Left renal cortex interstitium (tissue), 4 donors: ENCODE measurements at regions not wholly inside any gene's neighbourhood (a gene's known extent, or its start where the extent isn't known, plus 50 kb on each side); places are given as distances from the start of the nearest gene placed in this dataset.
A peak's percentile ranks its signal among the peaks of the same experiment; 100 is the strongest.

ENCODE experiments used
- DNase-seq, 4 donors: peaks; one replicate each; pipeline ENCODE4 v3.0.0-alpha.2; 2013; ENCODE audit warnings: low read depth in 4 of 4, low spot score in 2 of 4, missing footprints in 1 of 4

DNA sequence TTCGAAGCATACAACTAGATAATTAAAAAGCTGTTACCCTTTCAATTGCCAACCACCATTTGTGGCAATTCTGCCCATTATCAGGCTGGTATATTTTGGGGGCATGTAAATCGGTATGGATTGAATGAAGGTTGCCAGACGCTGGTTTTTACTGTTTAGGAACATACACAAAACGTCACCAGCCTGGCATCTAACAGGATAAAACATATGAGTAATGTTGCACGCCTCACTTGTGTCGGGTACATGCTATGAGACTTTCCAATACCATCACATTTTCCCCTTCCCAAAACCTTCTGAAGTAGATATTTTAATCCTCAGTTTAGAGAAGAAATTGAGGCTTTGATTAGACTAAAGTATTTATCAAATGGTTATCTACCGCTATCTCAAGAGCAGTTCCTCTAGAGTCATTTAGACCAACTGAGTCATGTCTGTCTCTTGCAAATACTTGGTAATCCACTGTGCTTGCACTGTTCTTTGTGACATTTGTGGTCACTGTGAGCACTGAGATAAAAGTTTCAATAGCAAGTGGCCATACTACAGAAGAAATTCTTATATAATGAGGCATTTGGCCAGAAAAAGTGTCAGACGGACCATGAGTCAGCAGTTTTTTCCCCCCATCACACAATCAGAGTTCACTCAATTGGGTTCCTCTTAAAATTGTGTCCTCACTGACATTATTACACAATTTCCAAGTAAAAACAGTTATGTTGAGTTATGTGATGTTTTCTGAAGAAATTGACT, 498.7 kb downstream of the NXPH1 start:
- no peak for DNase-seq

DNA sequence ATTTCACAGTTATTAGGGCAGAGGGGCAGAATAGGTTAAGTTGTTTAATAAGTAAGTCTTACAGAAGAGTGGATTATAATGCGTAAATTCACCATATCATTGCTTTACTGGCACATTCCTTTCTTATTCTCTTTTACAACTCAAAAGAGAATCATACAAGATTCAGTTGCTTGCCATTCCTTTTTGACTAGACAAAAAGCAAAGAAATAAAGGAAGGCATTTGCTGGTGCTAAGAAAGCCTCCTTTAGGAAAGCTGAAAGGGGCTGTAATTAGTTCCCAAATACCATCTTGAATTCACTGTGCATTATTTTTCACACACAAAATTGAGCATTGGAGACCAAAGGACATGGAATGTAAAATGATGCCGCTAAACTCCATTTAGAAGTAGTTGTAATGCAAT, 499.3 kb downstream of the NXPH1 start:
- no peak for DNase-seq

DNA sequence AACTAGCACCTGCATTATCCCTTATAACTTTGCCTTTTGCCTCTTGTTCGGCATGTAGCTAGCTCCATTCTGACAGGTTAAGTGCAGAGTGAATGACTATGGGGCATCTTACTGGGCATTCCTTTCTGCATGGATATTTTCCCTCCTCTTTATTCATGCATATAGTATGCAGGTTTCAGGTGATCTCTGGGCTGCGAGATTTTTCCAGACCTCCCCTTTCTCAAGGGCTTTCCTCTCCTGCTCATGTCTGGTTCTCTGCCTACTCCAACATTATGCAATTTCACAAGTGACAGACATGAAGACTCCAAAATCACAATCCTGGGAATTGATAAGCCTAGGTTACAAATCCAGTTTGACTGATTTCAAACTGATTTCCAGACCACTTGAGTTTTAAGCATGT, 503.8 kb downstream of the NXPH1 start:
- DNase-seq = no peak

DNA sequence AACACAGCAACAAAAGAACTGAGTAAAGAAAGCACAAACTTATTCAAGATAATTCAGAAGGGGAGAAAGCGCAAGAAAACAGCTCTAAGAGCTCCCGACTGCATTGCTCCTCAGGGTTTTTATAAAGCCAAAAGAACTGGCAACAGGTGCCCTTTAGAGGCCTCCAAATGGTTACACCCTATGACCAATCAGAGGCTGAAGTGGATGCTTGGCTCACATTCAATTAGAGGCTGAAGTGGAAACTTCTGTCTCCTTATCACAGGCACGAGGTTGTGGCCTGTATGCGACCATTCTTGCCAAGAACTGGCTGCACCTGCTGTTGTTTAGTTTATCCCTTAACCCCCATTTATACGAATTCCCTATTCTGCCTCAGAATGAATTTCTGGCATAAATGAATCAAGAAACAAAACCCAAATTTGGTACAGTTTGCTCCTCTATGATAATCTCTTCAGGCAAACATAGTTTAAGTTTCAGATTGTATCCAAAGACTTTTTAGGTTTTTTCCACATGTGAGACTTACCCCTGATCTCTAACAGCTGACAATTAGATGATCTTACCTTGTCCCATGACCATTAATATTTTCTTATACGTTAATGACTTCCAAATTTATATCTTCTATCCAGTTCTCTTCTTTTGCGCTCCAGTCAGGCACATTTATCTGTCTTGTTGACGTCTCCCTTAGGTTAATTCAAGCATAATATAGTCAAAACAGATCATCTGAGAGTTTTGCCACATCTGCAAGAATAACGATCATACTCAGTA, 504.8 kb downstream of the NXPH1 start:
- no peak for DNase-seq

- DNase-seq = no peak
Measured at GRCh38 chr7:8939446-8939845, 506.0 kb downstream of the NXPH1 start.

DNA sequence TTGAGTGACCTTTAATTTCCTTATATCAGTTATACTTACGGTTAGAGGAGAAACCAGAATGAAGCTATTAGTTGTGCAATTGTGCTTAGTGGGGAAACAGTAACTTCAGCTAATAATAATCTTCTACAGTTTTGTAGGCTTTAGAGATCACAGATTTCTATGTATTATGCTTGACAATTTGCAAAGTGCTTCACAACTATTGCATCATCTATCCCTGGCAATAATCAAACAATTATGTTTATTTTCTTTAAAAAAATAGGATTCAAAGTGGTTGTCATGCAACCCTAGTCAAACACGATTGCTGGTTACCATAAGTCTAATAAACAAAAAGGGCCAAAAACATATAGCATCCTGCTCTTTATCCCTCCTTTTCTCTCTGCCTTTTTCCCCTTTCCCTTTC, 530.3 kb downstream of the NXPH1 start:
- DNase-seq = no peak

DNA sequence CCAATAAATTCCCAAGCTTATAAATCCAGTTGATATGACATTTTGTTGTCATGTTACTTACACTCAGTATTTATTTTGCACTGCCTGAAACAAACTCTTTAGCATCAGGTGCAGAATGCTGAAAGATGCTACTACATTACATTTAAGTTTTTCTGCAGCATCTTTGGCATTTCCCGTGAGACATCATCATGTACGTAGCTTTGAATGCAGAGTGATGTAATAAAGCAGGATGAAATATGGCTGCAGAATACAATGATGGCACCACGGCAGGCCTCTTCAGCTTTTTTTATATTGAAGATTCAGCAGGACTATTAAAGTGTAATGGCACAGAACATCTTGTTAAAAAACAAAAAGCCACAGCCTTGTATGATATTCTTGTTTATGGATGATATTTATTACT, 531.8 kb downstream of the NXPH1 start:
- DNase-seq = no peak

- no peak for DNase-seq
Measured at GRCh38 chr7:8973601-8974000, 540.2 kb downstream of the NXPH1 start.

- DNase-seq = no peak
Measured at GRCh38 chr7:8975681-8976080, 542.3 kb downstream of the NXPH1 start.

- DNase-seq = no peak
Measured at GRCh38 chr7:8982338-8982992, 549.1 kb downstream of the NXPH1 start.

DNA sequence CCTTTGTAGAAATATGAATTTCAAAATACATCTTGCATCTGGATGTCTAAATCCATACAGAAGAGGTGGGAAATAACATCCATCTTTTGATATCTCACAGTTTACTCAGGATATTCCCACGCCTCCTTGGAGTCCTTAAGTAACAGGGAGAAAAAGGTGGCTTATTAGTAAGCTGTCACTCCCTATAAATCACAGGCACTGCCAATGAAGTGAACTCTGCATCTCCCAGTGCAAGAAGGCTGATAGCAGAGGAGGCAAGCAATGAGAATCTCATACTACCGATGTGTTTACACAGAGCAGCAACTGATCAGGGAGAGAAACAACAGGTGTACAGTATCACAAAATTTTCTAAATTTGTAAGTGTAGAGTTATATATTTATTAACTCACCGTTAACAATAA, 551.8 kb downstream of the NXPH1 start:
- DNase-seq = no peak

DNA sequence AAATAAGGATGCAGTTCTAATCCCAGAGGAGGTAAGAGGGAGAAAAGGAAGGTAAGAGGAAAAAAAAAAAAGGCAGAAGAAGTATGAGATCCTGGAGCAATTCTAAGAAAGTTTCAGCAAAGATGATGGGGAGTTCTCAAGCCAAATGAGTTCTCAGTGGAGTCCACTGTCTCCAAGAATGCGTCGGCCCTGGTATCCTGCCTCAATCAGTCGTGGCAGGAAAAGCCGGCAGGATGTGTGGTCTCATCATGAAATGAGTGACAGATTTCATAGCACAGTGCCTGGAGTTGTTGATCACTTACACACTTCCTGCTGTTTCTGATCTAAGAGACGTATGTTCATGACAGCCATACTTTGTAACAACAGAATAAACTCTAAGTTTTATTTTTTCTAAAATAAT, 554.9 kb downstream of the NXPH1 start:
- no peak for DNase-seq

- no peak for DNase-seq
Measured at GRCh38 chr7:8991159-8991558, 557.8 kb downstream of the NXPH1 start.

- DNase-seq = no peak
Measured at GRCh38 chr7:8998762-8999161, 565.4 kb downstream of the NXPH1 start.

DNA sequence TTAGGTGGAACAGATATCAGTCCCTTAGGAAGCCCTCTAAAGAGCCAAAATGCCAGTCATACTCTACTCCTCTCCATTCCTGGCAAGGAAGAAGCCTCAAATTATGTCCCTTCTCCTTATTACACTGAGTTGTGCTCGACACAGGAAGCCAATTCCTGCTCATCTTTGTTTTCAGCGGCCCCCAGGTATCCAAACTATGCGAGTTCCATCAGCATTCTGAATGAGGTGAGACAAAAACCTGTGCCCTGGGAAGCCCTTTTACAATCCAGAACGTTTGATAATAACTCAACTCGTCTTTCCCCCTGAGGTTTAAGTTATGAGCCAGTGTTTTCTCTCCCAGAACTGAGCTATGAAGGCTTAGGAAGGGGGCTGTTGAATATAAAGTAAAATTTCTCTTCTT, 580.5 kb downstream of the NXPH1 start:
- DNase-seq = no peak

- DNase-seq = peak; percentile 56 to 74 (median 64)
Measured at GRCh38 chr7:9017286-9017685, 583.9 kb downstream of the NXPH1 start.

DNA sequence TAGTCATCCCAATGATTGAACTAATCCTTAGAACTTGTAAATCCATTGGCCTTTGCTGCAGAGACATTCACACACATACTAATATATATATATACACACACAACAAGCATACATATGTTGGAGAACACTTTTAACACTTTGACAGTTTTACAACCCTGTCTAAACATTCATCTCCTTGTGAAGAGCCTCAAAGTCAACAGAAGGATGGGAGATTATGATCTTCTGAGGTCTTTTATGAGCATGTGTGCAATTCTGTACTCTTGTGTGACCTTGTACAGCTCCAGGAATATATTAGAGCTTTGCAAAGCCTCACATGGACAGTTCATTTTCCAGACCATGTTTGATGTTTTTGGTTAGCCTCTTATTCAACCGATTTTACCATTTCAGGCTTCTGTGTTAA, 589.0 kb downstream of the NXPH1 start:
- no peak for DNase-seq

GRCh38 chr7:9023675-9024294, 590.4 kb downstream of the NXPH1 start:
- no peak for DNase-seq

DNA sequence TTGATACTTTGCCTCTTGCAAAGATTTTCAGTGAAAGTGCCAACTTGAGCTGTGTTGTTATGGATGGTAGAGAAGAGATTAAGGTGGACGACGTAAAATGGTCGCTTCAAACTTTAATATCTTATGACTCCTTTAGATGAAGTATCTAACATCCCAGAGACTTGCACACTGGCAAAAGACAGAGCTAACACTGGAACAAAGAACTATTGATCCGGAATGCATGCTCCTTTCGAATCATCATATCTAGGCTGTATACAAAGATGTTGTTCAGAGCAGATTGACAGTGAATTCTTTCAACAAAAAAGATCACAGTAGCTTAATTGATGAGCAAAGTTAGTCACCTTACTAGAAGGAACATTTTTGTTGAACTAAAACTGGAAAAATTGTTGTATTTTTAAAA, 592.7 kb downstream of the NXPH1 start:
- no peak for DNase-seq

GRCh38 chr7:9028012-9028411, 594.6 kb downstream of the NXPH1 start:
- no peak for DNase-seq
